AG09309 (cell line): ENCODE measurements at regions not wholly inside any gene's neighbourhood (a gene's known extent, or its start where the extent isn't known, plus 50 kb on each side); places are given as distances from the start of the nearest gene placed in this dataset.

ENCODE experiments used
- DNase-seq: peaks from one replicate; pipeline ENCODE4 v3.0.0-alpha.2; 2010; ENCODE audit warnings: low read depth
- H3K4me3 ChIP-seq: 2 replicates; pipeline ENCODE4 v1.5.1; 2011; ENCODE audit warnings: mild to moderate bottlenecking, low read depth, low read length, moderate library complexity; ENCODE audit not compliant: control insufficient read depth
- CTCF ChIP-seq: IDR thresholded peaks from 2 replicates; pipeline ENCODE4 v1.5.1; 2011; ENCODE audit warnings: mild to moderate bottlenecking, low read depth, low read length, inconsistent platforms; ENCODE audit not compliant: insufficient read depth, control insufficient read depth; ENCODE audit errors: missing control alignments

DNA sequence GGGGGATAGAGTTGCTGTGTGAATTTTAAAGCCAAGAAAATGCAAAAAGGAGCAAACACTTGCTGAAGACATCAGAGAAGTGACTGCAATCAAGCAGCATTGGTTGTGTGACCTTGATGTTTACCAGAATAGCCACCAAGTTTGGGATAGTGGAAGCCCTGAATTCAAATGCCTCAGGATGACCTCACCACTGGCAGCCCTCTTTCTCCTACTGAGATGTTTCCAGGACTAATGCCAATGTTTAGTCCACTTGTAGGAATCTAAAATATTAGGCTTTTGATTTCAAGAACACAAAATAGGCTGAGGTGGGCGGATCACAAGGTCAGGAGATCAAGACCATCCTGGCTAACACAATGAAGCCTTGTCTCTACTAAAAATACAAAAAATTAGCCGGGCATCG, 112.2 kb upstream of the NUDT12 start:
- DNase-seq, result no peak
- no peak overlapping the region for H3K4me3 ChIP-seq
- peak; percentile 1 for TF ChIP-seq CTCF

DNA sequence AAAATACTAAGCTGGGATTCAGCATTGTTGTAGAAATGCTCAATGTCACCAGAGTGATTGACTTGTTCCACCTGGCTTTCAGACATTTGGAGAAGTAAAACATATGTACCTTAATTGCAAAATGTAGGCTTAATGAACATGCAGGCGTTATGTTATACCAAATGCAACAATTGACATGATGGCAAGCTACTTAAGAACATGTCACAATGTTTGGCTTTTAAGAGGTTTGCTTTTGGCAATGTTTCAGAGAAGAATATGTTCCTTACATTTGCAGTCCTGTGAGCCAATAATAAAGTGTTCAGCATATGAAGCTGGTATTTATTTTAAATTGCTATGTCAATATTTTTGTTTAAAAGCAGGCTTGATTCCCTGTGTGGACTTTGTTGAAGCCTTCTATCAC, 111.7 kb upstream of the NUDT12 start:
- H3K4me3 ChIP-seq, result no peak overlapping the region
- TF ChIP-seq CTCF, result no peak
- DNase-seq, result no peak

- TF ChIP-seq CTCF, result no peak
- H3K4me3 ChIP-seq, result no peak overlapping the region
- DNase-seq, result no peak
These were observed 107.0 kb upstream of the NUDT12 start for GRCh38 chr5:103669615-103670014.

GRCh38 chr5:103668281-103668680, 105.7 kb upstream of the NUDT12 start:
- TF ChIP-seq CTCF, result no peak
- no peak overlapping the region for H3K4me3 ChIP-seq
- DNase-seq, result no peak

DNA sequence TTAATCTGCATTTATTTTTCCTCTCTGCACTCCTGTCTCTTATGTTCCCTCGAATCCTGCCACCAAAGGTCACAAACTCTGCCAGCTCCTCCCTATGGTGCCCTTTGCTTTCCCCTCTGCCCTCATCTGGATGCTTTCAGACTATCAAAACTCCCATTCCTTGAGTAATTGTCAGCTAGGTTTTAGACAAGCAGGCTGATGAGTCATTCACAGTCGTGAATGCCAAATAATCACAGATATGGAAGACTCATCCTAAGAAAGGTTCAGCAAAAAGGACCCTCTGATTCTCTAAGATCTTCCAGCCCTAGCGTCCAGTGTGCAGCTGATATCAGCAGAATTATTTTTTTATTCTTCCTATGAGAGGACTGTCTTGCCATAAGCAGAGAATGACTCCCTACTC, 104.5 kb upstream of the NUDT12 start:
- no peak overlapping the region for H3K4me3 ChIP-seq
- TF ChIP-seq CTCF, result no peak
- no peak for DNase-seq

DNA sequence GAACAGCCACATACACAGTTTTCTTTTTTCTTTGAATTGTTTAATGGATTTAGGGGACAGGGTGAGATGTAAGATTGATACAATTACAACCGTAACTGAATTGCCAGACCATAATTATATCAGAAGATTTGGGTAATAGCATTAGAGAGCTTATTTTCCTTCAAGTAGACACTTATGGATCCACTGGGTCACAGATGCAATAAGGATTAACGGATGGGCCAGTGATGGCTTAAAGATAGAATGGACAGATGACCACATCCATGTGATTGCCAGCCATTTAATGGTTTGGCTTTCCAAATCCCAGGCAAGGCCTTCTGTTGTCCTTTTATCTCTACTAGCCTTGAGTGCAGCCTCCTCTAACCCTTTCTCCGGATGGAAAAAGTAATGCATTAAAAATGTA, 94.7 kb upstream of the NUDT12 start:
- TF ChIP-seq CTCF, result no peak
- no peak overlapping the region for H3K4me3 ChIP-seq
- no peak for DNase-seq

DNA sequence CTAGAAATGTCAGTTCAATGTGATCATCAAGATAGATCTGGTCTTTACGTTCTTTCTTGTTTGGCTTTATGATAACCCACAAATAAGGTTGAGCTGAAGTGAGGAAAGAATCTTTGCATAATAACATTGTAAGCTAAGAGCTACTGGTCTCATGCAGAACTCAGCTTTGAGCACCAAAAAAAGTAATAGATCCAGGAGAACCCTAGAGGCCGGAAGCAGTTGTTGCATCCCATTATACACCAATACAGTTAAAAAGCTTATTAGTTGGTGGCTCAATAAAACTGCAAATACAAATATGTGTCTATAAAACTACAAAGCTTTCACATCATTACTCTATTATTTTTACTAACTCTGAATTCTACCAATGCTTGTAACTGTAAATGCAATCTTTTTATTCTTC, 85.5 kb upstream of the NUDT12 start:
- TF ChIP-seq CTCF, result no peak

More for the DNA sequence above, 85.5 kb upstream of the NUDT12 start:
- DNase-seq, result no peak
- no peak overlapping the region for H3K4me3 ChIP-seq
